ENCODE measurements at regions not wholly inside any gene's neighbourhood (a gene's known extent, or its start where the extent isn't known, plus 50 kb on each side); places are given as distances from the start of the nearest gene placed in this dataset.
"Not testable (repeated sequence)": the region's sequence is repeated elsewhere in the genome, so short reads cannot be mapped to it uniquely, and the experiment has no call there.

GRCh38 chr7:63040966-63041610, 957.6 kb upstream of the ZNF722 start:
- DNase-seq (no peak), ATAC-seq (no peak)
- Mint-ChIP-seq H3K4me1 (no peaks in the 10 kb centered on the region), H3K27ac (no peak overlapping the region), H3K27me3 (no peaks in the 10 kb centered on the region), H3K9me3 (peaks cover 31 to 64% of the 10 kb centered on the region in 2 donors), H3K4me3 (no peak overlapping the region)

- H3K4me1 Mint-ChIP-seq = no peaks in the 10 kb centered on the region
- no peak for ATAC-seq
- no peak for DNase-seq
- H3K4me3 Mint-ChIP-seq = no peak overlapping the region
- H3K27me3 Mint-ChIP-seq = no peaks in the 10 kb centered on the region
- peaks cover 27 to 58% of the 10 kb centered on the region in 2 donors for H3K9me3 Mint-ChIP-seq
- no peak overlapping the region for H3K27ac Mint-ChIP-seq
Measured at GRCh38 chr7:63041786-63042185, 956.9 kb upstream of the ZNF722 start.

GRCh38 chr7:63042730-63043511, 955.7 kb upstream of the ZNF722 start:
- no peak for DNase-seq

GRCh38 chr7:63043657-63044543, 954.7 kb upstream of the ZNF722 start:
- H3K4me1 Mint-ChIP-seq = no peaks in the 10 kb centered on the region
- DNase-seq = no peak
- no peak for ATAC-seq
- no peak overlapping the region for H3K4me3 Mint-ChIP-seq
- H3K27me3 Mint-ChIP-seq = no peaks in the 10 kb centered on the region
- peaks cover 17 to 51% of the 10 kb centered on the region in 2 donors for H3K9me3 Mint-ChIP-seq
- H3K27ac Mint-ChIP-seq = no peak overlapping the region

More at GRCh38 chr7:63042730-63043511, 955.7 kb upstream of the ZNF722 start:
- peaks cover 18 to 51% of the 10 kb centered on the region in 2 donors for H3K9me3 Mint-ChIP-seq
- ATAC-seq = no peak
- H3K27me3 Mint-ChIP-seq = no peaks in the 10 kb centered on the region
- no peak overlapping the region for H3K27ac Mint-ChIP-seq
- H3K4me1 Mint-ChIP-seq = no peaks in the 10 kb centered on the region
- no peak overlapping the region for H3K4me3 Mint-ChIP-seq

GRCh38 chr7:63044721-63045120, 953.9 kb upstream of the ZNF722 start:
- Mint-ChIP-seq H3K27ac (no peak overlapping the region), H3K9me3 (peaks cover 19 to 45% of the 10 kb centered on the region in 2 donors), H3K27me3 (no peaks in the 10 kb centered on the region), H3K4me1 (no peaks in the 10 kb centered on the region), H3K4me3 (no peak overlapping the region)
- ATAC-seq (no peak), DNase-seq (no peak)

DNA sequence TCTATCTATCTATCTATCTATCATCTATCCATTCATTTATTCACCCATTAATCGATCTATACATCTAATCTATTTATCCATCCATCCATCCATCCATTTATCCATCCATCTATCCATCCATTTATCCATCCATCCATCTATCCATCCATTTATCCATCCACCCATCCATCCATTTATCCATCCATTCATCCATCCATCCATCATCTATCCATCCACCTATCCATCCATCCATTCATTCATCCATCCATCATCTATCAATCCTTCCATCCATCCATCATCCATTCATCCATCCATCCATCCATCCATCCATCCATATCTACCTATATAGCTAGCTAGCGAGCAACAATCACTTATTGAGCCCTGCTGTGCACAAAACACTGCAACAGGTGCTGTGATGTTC, 953.1 kb upstream of the ZNF722 start:
- H3K4me3 Mint-ChIP-seq = no peak overlapping the region
- H3K27me3 Mint-ChIP-seq = no peaks in the 10 kb centered on the region
- no peak for ATAC-seq
- no peaks in the 10 kb centered on the region for H3K4me1 Mint-ChIP-seq
- H3K27ac Mint-ChIP-seq = no peak overlapping the region
- peaks cover 26 to 45% of the 10 kb centered on the region in 2 donors for H3K9me3 Mint-ChIP-seq
- DNase-seq = no peak

DNA sequence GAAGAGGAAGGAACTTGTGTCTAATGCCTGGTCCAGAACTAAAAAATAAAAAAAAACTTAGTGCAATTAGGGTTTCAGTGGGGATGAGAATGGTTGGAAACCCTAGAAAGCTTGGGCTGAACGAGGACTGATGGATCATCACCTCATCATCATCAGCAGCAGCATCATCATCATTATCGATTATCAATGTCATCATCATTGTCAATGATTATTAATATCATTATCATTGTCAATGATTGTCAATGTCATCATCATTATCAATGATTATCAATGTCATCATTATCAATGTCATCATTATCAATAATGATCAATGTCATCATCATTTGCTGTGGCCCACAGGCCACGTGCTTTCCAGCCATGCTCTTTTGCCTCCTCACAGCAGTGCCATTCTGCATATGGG, 952.0 kb upstream of the ZNF722 start:
- Mint-ChIP-seq H3K4me3 (no peak overlapping the region), H3K27ac (no peak overlapping the region), H3K4me1 (no peaks in the 10 kb centered on the region), H3K27me3 (no peaks in the 10 kb centered on the region), H3K9me3 (peaks cover 31 to 50% of the 10 kb centered on the region in 2 donors)
- no peak for ATAC-seq
- DNase-seq = no peak

DNA sequence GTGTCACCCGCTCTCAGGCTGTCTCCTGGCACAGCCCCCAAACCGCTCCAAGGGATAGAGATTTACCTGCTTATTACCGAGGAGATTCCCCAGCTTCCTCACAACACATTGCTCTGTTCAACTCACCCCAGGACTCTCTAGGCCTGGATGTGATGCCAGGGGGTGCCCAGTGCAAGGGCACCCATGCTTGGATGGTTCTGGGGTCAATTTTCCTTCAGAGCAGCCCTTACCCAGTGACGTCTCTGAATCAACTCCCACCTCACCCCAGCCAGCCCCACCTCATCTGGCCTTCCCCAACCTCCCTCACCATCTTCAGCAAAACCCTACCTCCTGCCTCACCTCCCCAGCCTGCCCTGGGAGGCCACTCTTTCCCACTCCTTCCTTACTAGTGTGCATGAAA, 951.6 kb upstream of the ZNF722 start:
- Mint-ChIP-seq H3K27me3 (no peaks in the 10 kb centered on the region), H3K4me3 (no peak overlapping the region), H3K9me3 (peaks cover 32 to 48% of the 10 kb centered on the region in 2 donors), H3K4me1 (no peaks in the 10 kb centered on the region), H3K27ac (no peak overlapping the region)
- no peak for ATAC-seq
- no peak for DNase-seq

DNA sequence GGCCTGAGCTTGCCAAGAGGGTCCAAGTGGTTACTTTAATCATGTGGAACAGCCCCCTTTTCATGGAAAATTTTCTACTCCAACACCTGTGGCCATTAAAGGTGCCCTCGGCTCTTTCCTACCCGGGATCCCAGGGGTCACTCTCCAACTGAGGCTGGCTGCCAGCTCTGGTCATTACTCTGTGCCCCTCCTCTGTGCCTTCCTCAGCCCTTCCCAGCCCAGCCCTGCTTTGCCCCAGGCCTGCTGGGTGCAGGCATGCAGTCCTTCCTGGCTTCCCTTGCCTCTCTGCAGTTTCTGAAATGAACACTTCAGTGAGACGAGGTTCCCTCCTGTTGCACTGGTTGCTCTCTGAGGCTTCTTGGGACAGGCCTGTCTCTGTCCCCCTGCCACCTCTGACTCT, 951.1 kb upstream of the ZNF722 start:
- Mint-ChIP-seq H3K4me1 (no peaks in the 10 kb centered on the region), H3K4me3 (no peak overlapping the region), H3K27me3 (no peaks in the 10 kb centered on the region), H3K27ac (no peak overlapping the region), H3K9me3 (peaks cover 27 to 43% of the 10 kb centered on the region in 2 donors)
- ATAC-seq (no peak), DNase-seq (no peak)

DNA sequence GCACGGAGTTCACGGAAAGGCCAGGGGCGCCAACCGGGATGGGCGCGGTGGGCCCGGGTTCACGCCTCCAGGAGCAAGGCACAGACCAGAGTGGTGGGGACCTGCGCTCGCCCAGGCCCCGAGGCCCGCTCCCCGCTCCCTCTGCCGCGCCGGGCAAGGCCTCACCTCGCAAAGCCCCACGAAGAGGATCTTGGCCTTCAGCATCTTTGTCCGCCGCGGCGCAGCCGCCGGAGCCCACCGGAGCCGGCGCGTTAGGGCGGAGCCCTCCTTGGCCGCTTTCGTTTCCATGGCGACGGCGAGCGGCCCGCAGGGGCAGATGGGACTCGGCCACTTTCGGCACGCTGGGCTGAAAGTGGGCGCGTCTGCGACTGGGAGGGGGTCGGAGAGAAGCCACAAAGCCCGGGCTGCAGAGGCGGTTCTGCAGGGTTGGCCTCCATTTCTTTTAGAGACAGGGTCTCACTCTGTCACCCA, 944.4 kb upstream of the ZNF722 start:
- H3K27ac Mint-ChIP-seq = no peak overlapping the region
- no peak overlapping the region for H3K4me3 Mint-ChIP-seq
- ATAC-seq (no peak), DNase-seq (no peak)
- H3K4me1 Mint-ChIP-seq = no peaks in the 10 kb centered on the region
- H3K9me3 Mint-ChIP-seq = peaks cover 13 to 21% of the 10 kb centered on the region in 2 donors
- no peaks in the 10 kb centered on the region for H3K27me3 Mint-ChIP-seq

- Mint-ChIP-seq H3K4me3 (no peak overlapping the region), H3K4me1 (no peaks in the 10 kb centered on the region), H3K27ac (no peak overlapping the region), H3K9me3 (peaks cover 0 to 1% of the 10 kb centered on the region in 2 donors), H3K27me3 (no peaks in the 10 kb centered on the region)
- ATAC-seq = no peak
- DNase-seq = no peak
Measured at GRCh38 chr7:63057265-63057664, 941.4 kb upstream of the ZNF722 start.

GRCh38 chr7:63060701-63061100, 937.9 kb upstream of the ZNF722 start:
- not testable (repeated sequence) for H3K27me3 Mint-ChIP-seq, H3K9me3 Mint-ChIP-seq, DNase-seq, ATAC-seq, H3K4me3 Mint-ChIP-seq, H3K4me1 Mint-ChIP-seq, H3K27ac Mint-ChIP-seq

DNA sequence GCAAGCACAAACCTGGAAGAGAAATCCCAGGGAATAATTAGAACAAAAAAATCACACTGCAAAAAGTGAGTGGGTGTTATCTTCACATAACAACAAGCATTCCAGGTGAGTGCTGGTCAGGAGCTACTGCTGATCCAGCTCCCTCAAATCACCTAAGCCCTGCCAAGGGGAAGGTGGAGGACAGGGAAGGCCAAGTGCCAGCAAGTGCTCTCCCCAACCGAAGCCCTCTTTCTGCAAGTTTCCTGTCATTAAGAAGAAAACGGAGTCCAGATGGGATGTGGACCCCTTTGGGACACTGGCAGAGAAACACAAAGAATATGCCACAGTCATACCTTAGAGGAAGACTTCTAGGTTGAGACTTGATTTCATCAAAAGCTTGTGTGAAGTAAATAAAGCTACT, 933.0 kb upstream of the ZNF722 start:
- Mint-ChIP-seq H3K4me3 (no peak overlapping the region), H3K27me3 (no peaks in the 10 kb centered on the region), H3K27ac (no peak overlapping the region), H3K9me3 (peaks cover 18 to 27% of the 10 kb centered on the region in 2 donors), H3K4me1 (no peaks in the 10 kb centered on the region)
- DNase-seq (no peak), ATAC-seq (no peak)

DNA sequence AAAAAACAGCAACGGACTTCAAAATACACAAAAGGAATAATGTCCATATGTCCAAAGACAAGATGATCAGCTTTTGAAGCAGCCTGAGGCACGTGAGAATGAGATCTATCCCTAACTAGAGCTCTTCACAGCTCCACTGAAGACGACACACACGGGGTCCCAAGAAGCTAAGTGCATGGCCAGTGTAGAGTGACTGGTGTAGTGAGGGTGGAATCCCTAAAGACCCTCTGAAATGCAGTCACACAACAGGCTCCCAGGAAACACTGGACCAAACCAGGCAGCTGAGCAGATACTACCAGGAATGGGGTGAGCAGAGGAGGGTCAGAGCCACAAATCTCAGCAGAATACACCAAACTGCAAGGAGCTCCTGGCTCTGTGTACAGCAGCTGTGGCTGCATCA, 932.4 kb upstream of the ZNF722 start:
- H3K27me3 Mint-ChIP-seq, H3K4me1 Mint-ChIP-seq, H3K4me3 Mint-ChIP-seq, ATAC-seq, H3K27ac Mint-ChIP-seq, DNase-seq: not testable (repeated sequence)
- H3K9me3 Mint-ChIP-seq = peaks cover 18 to 27% of the 10 kb centered on the region in 2 donors

- H3K4me1 Mint-ChIP-seq = no peaks in the 10 kb centered on the region
Measured at GRCh38 chr7:63067897-63068585, 930.6 kb upstream of the ZNF722 start.

More at GRCh38 chr7:63067897-63068585, 930.6 kb upstream of the ZNF722 start:
- Mint-ChIP-seq H3K27ac (no peak overlapping the region), H3K27me3 (no peaks in the 10 kb centered on the region), H3K4me3 (no peak overlapping the region), H3K9me3 (peaks cover 24 to 27% of the 10 kb centered on the region in 2 donors)
- DNase-seq = no peak
- ATAC-seq = no peak

Measured in stimulated activated naive CD8-positive, alpha-beta T cell treated with anti-CD3 and anti-CD28 coated beads, Interleukin-15, amount 100 ng/mL, for 72 hours (primary cell).